Ascending aorta (tissue), 2 donors: ENCODE measurements at regions not wholly inside any gene's neighbourhood (a gene's known extent, or its start where the extent isn't known, plus 50 kb on each side); places are given as distances from the start of the nearest gene placed in this dataset.

ENCODE experiments used
- DNase-seq, 2 donors: peaks; one replicate each; pipeline ENCODE4 v3.0.0-alpha.2; 2019; ENCODE audit warnings: low spot score in 2 of 2
- H3K27ac ChIP-seq, 2 donors: fragments of 200-600 bp; sonication (generic); one replicate each; pipeline ENCODE4 v1.5.1; 2016 to 2017; ENCODE audit warnings: mild to moderate bottlenecking in 1 of 2
- H3K27me3 ChIP-seq: fragments of 200-600 bp; sonication (generic); one replicate; pipeline ENCODE4 v1.5.1; 2017
- H3K36me3 ChIP-seq, 2 donors: fragments of 200-600 bp; sonication (generic); one replicate each; pipeline ENCODE4 v1.5.1; 2016
- H3K4me1 ChIP-seq, 2 donors: fragments of 200-600 bp; sonication (generic); one replicate each; pipeline ENCODE4 v1.5.1; 2016 to 2017; ENCODE audit warnings: mild to moderate bottlenecking in 1 of 2
- H3K4me3 ChIP-seq, 2 donors: fragments of 200-600 bp; sonication (generic); one replicate each; pipeline ENCODE4 v1.5.1; 2016 to 2017; ENCODE audit warnings: mild to moderate bottlenecking in 1 of 2
- H3K9me3 ChIP-seq, 2 donors: fragments of 200-600 bp; sonication (generic); one replicate each; pipeline ENCODE4 v1.5.1; 2016
- intact Hi-C: fragments of 100-400 bp; cut with DNase I; formaldehyde crosslinking; loops from one replicate; pipeline ENCODE4 v1.15.1; 2023
- TF ChIP-seq, protein P1 (sequence below), 3 experiments: fragments of 200-600 bp in 2 of 3; fragments of 450-650 bp in 1 of 3; sonication (generic) in 2 of 3; IDR thresholded peaks; one replicate each; pipeline ENCODE4 v1.5.1; 2016 to 2019; ENCODE audit warnings: antibody characterized with exemption in 3 of 3, mild to moderate bottlenecking in 1 of 3, moderate library complexity in 1 of 3

DNA sequence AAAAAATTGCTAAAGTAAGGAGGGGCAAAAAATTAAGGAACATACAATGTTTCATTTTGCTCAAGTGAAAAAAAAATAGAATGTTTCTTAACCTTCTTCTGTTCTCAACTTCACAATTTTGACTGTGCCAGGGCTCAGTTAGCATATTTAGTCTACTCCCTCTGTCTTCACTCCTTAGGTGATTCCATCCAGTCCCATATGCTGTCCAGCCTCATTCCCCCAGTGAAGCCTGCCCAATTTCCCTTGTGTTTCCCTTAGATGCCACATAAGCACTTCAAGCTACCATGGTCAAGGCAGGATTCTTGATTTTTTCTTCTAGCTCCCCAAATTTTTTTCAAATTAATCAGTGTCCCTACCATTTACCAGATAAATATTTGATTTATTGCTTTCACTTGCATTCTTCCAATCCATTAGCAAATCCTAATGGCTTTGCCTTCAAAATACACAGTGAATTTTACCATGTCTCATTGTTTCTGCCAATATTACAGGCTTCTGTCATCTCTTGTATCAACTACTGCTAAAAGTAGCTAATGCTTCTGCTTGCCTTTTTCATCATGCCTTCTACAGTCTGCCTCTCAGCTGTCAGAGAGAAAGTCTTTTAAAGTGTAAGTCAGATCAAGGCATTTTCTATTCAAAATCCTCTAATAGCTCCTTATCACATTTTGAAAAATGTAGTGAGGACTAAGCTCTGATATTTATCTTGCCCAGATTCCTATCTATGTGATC lies 166.8 kb downstream of the MACC1 start:
- Histone ChIP-seq H3K4me3 (no peak overlapping the region), H3K36me3 (no peaks in the 10 kb centered on the region), H3K9me3 (no peaks in the 10 kb centered on the region), H3K27me3 (no peaks in the 10 kb centered on the region), H3K27ac (no peak overlapping the region), H3K4me1 (no peaks in the 10 kb centered on the region)
- intact Hi-C loops: no loop called here
- no peak for DNase-seq
- TF ChIP-seq, protein P1, sequence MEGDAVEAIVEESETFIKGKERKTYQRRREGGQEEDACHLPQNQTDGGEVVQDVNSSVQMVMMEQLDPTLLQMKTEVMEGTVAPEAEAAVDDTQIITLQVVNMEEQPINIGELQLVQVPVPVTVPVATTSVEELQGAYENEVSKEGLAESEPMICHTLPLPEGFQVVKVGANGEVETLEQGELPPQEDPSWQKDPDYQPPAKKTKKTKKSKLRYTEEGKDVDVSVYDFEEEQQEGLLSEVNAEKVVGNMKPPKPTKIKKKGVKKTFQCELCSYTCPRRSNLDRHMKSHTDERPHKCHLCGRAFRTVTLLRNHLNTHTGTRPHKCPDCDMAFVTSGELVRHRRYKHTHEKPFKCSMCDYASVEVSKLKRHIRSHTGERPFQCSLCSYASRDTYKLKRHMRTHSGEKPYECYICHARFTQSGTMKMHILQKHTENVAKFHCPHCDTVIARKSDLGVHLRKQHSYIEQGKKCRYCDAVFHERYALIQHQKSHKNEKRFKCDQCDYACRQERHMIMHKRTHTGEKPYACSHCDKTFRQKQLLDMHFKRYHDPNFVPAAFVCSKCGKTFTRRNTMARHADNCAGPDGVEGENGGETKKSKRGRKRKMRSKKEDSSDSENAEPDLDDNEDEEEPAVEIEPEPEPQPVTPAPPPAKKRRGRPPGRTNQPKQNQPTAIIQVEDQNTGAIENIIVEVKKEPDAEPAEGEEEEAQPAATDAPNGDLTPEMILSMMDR (IDR thresholded peaks at IDR 0.05): no peak

DNA sequence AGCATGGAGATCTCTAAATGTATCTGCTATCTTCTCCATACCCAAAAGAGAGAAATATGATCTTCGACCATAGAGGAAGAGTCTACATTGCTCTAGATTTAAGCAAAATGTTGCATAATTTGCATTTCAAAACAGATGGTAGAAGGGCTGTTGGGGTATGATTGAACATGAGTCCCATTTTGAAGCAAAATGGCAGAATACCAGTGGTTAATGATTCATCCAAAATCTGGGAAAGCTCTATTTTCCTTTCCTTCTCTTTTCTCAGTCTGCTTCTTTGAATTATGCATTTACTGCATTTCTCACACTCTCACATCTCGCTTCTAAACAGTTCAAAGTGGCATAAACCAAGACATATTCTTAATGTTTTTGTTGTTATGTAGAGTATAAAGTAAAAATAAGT lies 178.5 kb downstream of the MACC1 start:
- DNase-seq: no peak
- no peaks in the 10 kb centered on the region for H3K36me3 ChIP-seq
- no peak overlapping the region for H3K4me3 ChIP-seq
- H3K9me3 ChIP-seq: no peaks in the 10 kb centered on the region
- H3K27ac ChIP-seq: no peak overlapping the region
- TF ChIP-seq, protein P1 (IDR thresholded peaks at IDR 0.05): no peak
- H3K4me1 ChIP-seq: no peaks in the 10 kb centered on the region
- intact Hi-C loops: no loop called here
- H3K27me3 ChIP-seq: no peaks in the 10 kb centered on the region

DNA sequence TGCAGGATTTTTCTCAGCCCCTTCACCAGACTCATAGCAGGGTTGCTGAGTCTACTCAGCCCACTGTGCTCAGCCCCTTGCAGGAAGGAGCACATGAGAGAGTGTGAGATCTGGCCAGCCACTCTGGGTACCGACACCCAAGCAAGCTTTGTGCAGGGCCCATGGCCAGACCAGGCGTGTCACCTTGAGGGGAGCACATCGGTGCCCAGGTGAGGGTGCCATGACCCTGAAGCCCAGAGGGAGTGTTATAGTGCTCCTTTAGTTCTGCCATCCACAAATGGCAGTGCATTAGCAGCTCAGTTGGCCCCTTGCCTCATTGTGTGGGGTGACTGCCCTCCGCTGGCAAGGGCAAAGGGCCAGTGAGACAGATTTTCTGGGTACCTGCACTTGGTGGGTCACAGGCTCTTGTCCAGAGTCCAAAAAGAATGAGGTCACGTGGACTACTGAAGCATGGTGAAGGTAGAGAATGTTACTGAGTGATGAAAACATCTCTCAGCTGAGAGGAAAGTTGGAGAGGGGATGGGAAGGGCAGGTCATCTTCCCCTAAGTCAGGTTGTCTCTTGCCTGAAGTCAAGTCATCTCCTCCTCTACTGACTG lies 181.8 kb downstream of the MACC1 start:
- no peak for DNase-seq
- Histone ChIP-seq H3K27ac (no peak overlapping the region), H3K27me3 (no peaks in the 10 kb centered on the region), H3K9me3 (no peaks in the 10 kb centered on the region), H3K4me1 (no peaks in the 10 kb centered on the region), H3K4me3 (no peak overlapping the region), H3K36me3 (no peaks in the 10 kb centered on the region)
- TF ChIP-seq, protein P1 (IDR thresholded peaks at IDR 0.05): no peak
- intact Hi-C loops: no loop called here

DNA sequence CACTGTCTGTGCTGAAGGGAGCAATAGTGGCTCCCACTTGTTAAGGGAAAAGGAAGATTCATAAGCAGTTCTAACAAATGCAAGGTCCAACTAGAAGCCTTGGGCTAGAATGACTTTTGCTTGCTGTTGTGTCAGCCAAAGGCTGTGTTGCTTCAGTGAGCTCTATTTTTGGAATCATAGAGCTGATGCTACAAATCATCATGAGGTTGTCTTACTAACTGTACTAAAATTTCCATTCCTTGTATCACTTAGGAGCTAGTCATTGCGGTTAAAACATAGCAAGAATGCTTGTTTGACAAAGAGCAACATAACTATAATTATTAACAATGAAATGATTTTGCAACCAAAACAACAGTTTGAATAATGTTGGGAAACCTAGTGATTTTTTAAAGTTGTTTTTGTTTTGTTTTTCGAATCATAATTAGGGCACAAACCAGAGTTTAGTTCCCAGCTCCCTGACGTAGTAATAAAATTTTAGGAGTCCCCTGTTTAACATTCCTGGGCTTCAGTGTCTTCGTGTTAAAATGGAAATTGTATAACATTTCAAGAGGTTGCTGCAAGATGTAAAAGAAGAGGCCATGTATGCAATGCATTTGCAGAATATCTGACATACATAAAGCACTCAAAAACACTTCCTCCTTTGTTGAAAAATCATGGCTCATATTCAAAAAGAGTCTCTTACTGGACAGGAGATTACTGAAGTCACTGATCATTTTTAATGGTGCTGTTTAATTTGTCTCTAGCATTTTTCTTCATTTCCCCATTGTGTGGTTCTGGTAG lies 183.4 kb downstream of the MACC1 start:
- DNase-seq: no peak
- no peak overlapping the region for H3K4me3 ChIP-seq

DNA sequence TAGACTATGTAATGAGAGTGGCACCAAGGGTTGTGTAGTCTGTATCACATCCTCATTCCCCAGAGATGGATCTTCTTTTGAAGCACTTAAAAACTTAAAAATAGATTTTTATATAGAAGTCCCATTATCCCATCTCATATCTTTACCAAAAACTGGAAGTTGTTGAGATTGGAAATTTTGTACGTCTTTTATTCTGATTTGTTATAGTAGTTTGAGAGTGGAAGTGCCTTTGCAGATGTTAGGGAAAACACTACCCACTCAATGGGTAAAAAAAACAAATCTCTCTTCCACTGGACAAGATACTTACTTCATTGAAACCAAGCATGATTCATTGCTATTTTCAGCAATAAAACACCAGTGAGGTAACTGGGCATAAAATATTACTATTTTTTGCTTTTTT lies 184.4 kb downstream of the MACC1 start:
- no peak for DNase-seq
- intact Hi-C loops: no loop called here
- Histone ChIP-seq H3K9me3 (no peaks in the 10 kb centered on the region), H3K4me1 (no peaks in the 10 kb centered on the region), H3K36me3 (no peaks in the 10 kb centered on the region), H3K27ac (no peak overlapping the region), H3K27me3 (no peaks in the 10 kb centered on the region), H3K4me3 (no peak overlapping the region)
- TF ChIP-seq, protein P1 (IDR thresholded peaks at IDR 0.05): no peak

More for the DNA sequence above, 183.4 kb downstream of the MACC1 start:
- TF ChIP-seq, protein P1 (IDR thresholded peaks at IDR 0.05): no peak
- Histone ChIP-seq H3K27ac (no peak overlapping the region), H3K27me3 (no peaks in the 10 kb centered on the region), H3K36me3 (no peaks in the 10 kb centered on the region), H3K4me1 (no peaks in the 10 kb centered on the region), H3K9me3 (no peaks in the 10 kb centered on the region)
- intact Hi-C loops: no loop called here
